ENCODE measurements at regions not wholly inside any gene's neighbourhood (a gene's known extent, or its start where the extent isn't known, plus 50 kb on each side); places are given as distances from the start of the nearest gene placed in this dataset.

GRCh38 chr5:51449026-51449425 is 65.8 kb downstream of the ISL1 start:
- no peak for DNase-seq

- no peak for DNase-seq
Measured at GRCh38 chr5:51452562-51452961, 69.3 kb downstream of the ISL1 start.

GRCh38 chr5:51465165-51465564 is 81.9 kb downstream of the ISL1 start:
- no peak for DNase-seq

- no peak for DNase-seq
Measured at GRCh38 chr5:51466214-51466613, 83.0 kb downstream of the ISL1 start.

DNA sequence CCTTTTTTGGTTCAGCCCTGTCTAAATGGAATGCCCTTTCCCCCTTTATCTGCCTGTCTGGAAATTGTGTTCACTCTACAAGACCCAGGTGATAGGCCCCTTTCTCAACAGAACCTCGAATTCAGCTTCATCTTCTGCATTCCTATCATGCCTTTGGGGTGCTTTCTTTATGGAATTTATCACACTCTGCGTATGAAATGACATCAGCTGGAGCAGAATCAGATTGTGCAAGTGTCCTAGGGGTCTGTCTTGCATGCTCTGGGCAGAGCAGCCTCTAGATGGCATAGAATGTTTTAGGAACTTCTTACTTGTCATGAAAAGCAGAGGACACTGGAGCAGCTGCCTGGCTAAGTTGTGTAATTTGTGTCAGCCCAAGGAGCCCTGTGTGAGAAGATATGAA is 84.9 kb downstream of the ISL1 start:
- no peak for DNase-seq

DNA sequence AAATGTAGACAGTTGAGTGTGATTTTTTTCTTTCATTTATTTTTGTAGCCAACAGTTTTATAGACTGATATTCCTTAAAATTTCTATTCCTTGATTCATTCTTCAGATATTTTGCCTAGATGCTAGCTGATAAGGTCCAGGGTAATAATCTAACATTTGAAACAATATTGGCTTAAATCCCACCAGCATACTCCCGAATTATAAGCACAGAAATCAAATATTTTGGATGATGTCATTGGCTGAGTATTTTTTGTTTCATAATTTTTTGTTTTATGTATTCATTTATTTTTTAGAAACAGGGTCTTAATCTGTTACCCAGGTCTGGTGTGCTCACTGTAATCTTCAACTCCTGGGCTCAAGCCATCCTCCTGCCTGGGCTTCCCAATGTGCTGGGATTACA is 88.4 kb downstream of the ISL1 start:
- DNase-seq = no peak

- no peak for DNase-seq
Measured at GRCh38 chr5:51472472-51472871, 89.2 kb downstream of the ISL1 start.

GRCh38 chr5:51475628-51476027 is 92.4 kb downstream of the ISL1 start:
- no peak for DNase-seq

GRCh38 chr5:51476431-51476830 is 93.2 kb downstream of the ISL1 start:
- DNase-seq = no peak

GRCh38 chr5:51479840-51480239 is 96.6 kb downstream of the ISL1 start:
- no peak for DNase-seq

GRCh38 chr5:51484326-51484725 is 101.1 kb downstream of the ISL1 start:
- DNase-seq = no peak

DNA sequence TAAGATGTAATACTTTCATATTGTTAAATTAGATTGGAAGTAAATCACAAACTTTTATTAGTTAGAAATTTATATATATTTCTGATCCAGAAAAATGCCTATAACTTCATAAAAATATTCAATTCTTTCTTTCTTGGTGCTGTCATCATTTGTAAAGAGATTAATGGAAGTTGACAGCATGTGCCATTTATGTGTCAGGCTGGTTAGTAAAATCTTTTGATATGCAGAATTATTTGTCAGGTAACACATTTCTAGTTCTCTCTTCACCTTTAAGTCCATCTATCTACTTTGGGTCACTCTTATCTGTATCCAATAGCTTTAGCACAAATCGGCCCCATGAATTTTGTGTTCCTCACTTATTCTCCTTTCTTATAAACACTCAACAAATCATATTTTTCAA is 102.9 kb downstream of the ISL1 start:
- no peak for DNase-seq

GRCh38 chr5:51487952-51488351 is 104.7 kb downstream of the ISL1 start:
- no peak for DNase-seq

DNA sequence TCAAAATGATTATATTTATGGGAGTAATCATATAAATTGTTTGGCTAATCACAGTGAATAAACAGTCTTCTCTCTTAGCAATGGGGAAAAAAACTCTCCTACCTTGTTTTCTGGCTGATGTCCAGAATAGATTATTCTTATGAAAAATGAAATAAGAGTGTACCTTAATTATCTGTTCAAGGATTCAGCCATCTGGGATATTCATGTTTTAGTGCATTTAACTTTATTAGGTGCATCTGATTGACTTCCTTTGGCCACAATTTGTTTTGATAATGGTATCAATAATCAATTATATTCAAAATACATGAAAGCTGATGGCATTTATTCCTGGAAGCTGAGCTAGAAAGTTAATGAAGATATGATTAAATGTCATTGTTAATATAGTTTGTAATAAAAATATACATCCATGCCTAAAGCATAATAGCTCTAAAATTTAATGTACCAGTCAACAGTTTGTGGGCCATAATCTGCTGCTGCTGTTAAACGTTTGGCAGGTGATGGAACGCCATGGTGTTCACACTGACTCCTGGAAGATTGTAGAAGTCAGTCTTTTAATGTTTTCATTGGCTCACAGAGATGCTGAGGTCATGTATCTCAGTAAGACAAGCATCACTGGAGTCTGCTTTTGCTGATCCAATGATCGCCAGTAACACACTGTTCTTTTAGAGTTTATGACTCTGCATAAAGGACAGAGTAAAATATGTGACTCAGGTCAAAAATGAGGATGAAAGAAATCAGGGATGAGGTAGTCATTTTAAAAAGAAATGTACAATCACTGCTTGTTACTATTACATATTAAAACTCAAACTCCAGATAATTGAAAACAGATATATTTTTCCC is 105.8 kb downstream of the ISL1 start:
- DNase-seq = no peak

DNA sequence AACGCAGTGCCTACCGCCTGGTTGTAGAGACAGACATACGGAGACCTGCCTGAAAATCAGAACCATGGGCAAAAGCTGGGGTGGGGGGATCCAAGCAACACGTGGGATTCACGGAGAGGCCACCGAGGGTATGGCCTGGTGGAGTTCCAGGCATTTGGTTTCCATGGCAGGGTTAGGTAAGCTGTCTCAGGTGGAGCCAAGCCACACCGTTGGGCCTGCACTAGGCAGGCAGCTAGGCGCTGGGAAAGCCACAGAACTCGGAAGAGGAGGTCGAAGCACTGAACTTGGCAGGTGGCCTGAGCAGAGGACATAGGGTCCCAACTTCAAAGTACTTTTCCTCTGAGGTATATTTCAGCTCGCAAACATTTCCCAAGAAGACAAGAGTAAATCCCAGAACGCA is 111.6 kb downstream of the ISL1 start:
- no peak for DNase-seq

DNA sequence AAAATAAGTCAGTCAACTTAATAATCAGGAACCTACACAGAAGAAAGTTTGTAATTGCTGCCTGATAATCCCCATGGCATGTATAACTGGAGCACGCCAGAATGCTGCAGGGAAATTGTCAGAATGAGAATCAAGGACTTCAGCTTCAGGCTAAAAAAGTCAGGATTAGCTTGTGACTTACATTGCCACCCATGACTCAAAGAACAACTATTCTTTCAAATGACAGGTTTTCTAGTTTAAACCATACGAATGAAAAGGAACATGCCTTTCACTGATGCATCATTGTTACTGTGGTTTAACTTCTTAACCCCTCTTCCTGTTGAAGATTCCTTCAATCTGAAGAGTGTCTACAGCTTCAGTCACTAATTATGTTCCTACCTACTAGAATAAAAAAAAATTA is 112.4 kb downstream of the ISL1 start:
- no peak for DNase-seq

- DNase-seq = no peak
Measured at GRCh38 chr5:51517838-51518237, 134.6 kb downstream of the ISL1 start.

- no peak for DNase-seq
Measured at GRCh38 chr5:51518607-51519006, 135.4 kb downstream of the ISL1 start.

DNA sequence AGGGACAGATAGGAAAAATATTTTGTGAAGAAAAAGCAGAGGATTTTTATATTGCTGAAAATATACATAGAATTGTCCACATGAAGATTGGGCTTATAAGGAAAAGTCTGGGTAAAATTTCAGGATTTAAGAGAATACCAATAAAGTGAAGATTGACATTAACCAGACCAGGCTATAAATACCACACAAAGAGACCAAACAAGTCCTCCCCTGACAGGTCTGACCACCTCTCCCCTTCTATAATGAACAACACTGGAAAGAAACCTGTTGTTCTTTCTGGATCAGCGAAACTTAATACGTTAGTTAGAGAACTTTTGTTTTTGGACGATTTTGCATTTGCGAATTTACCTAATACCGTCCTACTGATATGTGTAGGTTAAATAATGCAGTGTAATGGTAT is 138.3 kb downstream of the ISL1 start:
- DNase-seq = no peak

DNA sequence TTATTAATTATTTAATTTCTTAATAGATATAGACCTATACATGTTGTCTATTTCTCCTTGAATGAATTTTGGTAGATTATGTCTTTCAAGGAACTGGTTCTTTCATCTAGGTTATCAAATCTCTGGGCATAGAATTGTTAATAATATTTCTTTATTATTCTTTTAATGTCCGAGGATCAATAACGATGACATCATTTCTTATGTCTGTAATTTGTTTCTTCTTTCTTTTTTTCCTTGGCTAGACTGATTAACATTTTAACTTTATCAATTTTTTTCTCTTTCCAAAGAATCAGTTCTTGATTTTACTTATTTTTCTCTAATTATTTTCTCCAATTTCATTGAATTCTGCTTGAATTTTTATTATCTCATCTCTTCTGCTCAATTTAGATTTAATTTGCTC is 156.0 kb downstream of the ISL1 start:
- no peak for DNase-seq

DNA sequence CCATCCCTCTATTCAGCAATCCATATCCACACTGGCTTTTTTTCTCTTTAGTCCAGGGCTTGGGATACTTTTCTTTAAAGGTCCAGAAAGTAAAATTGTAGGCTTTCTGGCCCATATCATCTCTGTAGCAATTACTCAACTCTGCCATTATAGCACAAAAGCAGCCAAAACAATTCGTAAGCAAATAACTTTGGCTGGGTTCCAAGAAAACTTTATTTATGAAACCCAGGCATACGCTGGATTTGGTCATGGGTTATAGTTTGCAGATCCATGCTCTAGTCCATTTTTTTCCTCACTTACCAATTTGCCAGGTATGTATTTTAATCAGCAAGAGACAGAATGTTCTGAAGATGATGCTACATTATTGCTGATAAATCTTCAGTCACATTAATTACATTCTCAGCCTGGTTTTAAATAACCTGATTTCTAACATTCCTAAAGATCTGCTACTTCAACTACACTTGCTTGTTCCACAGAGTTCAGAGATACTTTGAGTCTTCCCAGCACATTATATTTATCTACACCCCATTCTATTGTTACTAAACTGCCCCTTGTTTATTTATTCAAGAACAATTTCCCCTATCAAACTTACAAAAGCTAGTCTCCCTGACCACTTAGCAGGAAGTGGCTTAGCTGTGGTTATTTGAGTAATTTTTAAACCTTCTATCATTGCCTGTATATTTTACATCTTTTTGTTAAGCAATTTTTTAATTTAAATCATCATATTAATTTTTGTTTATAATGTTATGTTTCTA is 161.0 kb downstream of the ISL1 start:
- peak; percentile 17 for DNase-seq

DNA sequence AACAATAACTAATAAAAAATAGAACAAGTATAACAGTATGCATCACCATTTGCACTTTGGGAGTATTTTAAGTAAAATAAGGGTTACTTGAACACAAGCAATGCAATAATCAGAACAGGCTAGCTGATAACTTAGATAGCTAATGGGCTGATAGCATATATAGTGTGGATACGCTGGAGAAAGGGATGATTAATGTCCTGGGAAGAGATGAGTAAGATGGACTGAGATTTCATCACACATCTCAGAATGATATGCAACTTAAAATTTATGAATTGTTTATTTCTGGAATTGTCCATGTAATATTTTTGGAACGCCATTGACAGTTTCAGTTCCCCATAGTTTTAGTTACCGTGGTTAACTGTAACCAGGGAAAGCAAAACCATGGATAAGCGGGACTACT is 173.6 kb downstream of the ISL1 start:
- DNase-seq = no peak

- no peak for DNase-seq
Measured at GRCh38 chr5:51558682-51559081, 175.4 kb downstream of the ISL1 start.

DNA sequence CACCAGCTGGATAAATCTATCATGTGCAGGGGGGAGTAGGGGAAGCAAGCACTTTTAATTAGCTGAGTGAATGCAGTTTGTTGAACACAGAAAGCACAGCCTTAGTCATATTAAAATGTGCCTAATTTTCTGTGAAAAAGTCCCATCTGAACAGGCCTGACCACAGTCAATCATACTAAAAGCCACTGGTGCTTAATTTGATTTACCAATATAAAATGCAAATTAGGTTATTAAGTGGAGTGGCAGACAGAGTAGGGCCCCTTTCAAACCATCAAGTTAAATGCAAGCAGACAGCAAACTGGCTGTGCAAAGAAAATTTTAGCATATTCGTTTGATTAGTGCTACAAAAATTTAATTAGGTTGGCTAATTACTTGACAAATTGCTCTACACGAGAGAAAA is 176.1 kb downstream of the ISL1 start:
- no peak for DNase-seq

Measured in NCI-H748 treated with DMSO at 0.1 percent for 48 hours (cell line).